NCI-H2029 (cell line): ENCODE measurements at regions not wholly inside any gene's neighbourhood (a gene's known extent, or its start where the extent isn't known, plus 50 kb on each side); places are given as distances from the start of the nearest gene placed in this dataset.
"Not testable (repeated sequence)": the region's sequence is repeated elsewhere in the genome, so short reads cannot be mapped to it uniquely, and the experiment has no call there.

Experiments used
- DNase-seq: peaks from one replicate; lab custom pipeline; 2025; lab: John Stamatoyannopoulos, UW

GRCh38 chr16:63512910-63513309 is 1476.7 kb upstream of the CDH8 start:
- no peak for DNase-seq

GRCh38 chr16:63497408-63497807 is 1461.2 kb upstream of the CDH8 start:
- no peak for DNase-seq

GRCh38 chr16:63496282-63496681 is 1460.0 kb upstream of the CDH8 start:
- no peak for DNase-seq

- DNase-seq: no peak
These were observed 1452.7 kb upstream of the CDH8 start for GRCh38 chr16:63488955-63489354.

- DNase-seq: no peak
These were observed 1444.8 kb upstream of the CDH8 start for GRCh38 chr16:63481060-63481459.

GRCh38 chr16:63473725-63474124 is 1437.5 kb upstream of the CDH8 start:
- no peak for DNase-seq

GRCh38 chr16:63467513-63467912 is 1431.3 kb upstream of the CDH8 start:
- DNase-seq: no peak

- no peak for DNase-seq
These were observed 1426.1 kb upstream of the CDH8 start for GRCh38 chr16:63462316-63462715.

GRCh38 chr16:63461248-63461841 is 1425.1 kb upstream of the CDH8 start:
- peak; percentile 22 for DNase-seq

GRCh38 chr16:63458846-63459245 is 1422.6 kb upstream of the CDH8 start:
- no peak for DNase-seq

GRCh38 chr16:63457869-63458268 is 1421.6 kb upstream of the CDH8 start:
- DNase-seq: no peak

- DNase-seq: no peak
These were observed 1417.0 kb upstream of the CDH8 start for GRCh38 chr16:63453261-63453660.

- DNase-seq: peak; percentile 32
These were observed 1410.9 kb upstream of the CDH8 start for GRCh38 chr16:63447121-63447520.

- no peak for DNase-seq
These were observed 1406.0 kb upstream of the CDH8 start for GRCh38 chr16:63442246-63442645.

GRCh38 chr16:63426275-63426870 is 1390.1 kb upstream of the CDH8 start:
- no peak for DNase-seq

- no peak for DNase-seq
These were observed 1386.5 kb upstream of the CDH8 start for GRCh38 chr16:63422715-63423114.

- no peak for DNase-seq
These were observed 1380.5 kb upstream of the CDH8 start for GRCh38 chr16:63416712-63417111.

GRCh38 chr16:63415014-63415413 is 1378.8 kb upstream of the CDH8 start:
- DNase-seq: no peak

- no peak for DNase-seq
These were observed 1374.4 kb upstream of the CDH8 start for GRCh38 chr16:63410594-63410993.

- DNase-seq: no peak
These were observed 1367.6 kb upstream of the CDH8 start for GRCh38 chr16:63403792-63404191.

- not testable (repeated sequence) for DNase-seq
These were observed 1352.0 kb upstream of the CDH8 start for GRCh38 chr16:63388277-63388676.

GRCh38 chr16:63385714-63386432 is 1349.6 kb upstream of the CDH8 start:
- no peak for DNase-seq

GRCh38 chr16:63373744-63374143 is 1337.5 kb upstream of the CDH8 start:
- DNase-seq: no peak

- DNase-seq: no peak
These were observed 1336.6 kb upstream of the CDH8 start for GRCh38 chr16:63372815-63373214.
